HepG2 (cell line): ENCODE measurements at regions not wholly inside any gene's neighbourhood (a gene's known extent, or its start where the extent isn't known, plus 50 kb on each side); places are given as distances from the start of the nearest gene placed in this dataset.
"Not testable (repeated sequence)": the region's sequence is repeated elsewhere in the genome, so short reads cannot be mapped to it uniquely, and the experiment has no call there.

Experiments used
- ATAC-seq: fragments of 200-7000 bp; cut with Tn5 transposase; 3 replicates; pipeline ENCODE4 v1.9.1; 2020; ENCODE audit warnings: mild to moderate bottlenecking, moderate library complexity
- BruUV-seq: library from RNA; stranded (reverse); fragments of 400-500 nt; replicated peaks from 2 replicates; lab custom pipeline; 2021; lab: Mats Ljungman, UMichigan
- CTCF ChIA-PET: fragments of 300-600 bp; formaldehyde crosslinking; extraction: SDS; loops from one replicate; lab custom pipeline; 2021; ENCODE audit warnings: low total read pairs, inconsistent platforms, low intra/inter-chr PET ratio; lab: Yijun Ruan, JAX
- POLR2A ChIA-PET: fragments of 350-600 bp; sonication (Branson Sonifier 250); formaldehyde crosslinking; loops from one replicate; lab custom pipeline; 2020; ENCODE audit warnings: antibody characterized with exemption, inconsistent platforms; lab: Yijun Ruan, JAX
- DNase-seq: peaks from one replicate; pipeline ENCODE4 v3.0.0-alpha.2; 2015; ENCODE audit warnings: low spot score
- FAIRE-seq: peaks from 3 replicates; lab custom pipeline; 2011; peaks lifted over from hg19 to GRCh38; lab: Jason Lieb, UNC
- H2AFZ ChIP-seq: one replicate; pipeline ENCODE4 v1.6.1; 2011; ENCODE audit warnings: low read length, inconsistent platforms
- H3K27ac ChIP-seq: fragments of 300-600 bp; 3 replicates; pipeline ENCODE4 v1.8.0; 2011; ENCODE audit warnings: mixed run types, mild to moderate bottlenecking, mixed read lengths, low read length, inconsistent platforms; ENCODE audit not compliant: insufficient read depth; ENCODE audit errors: extremely low read length
- H3K27me3 ChIP-seq, 2 experiments: fragments of 200-600 bp in 1 of 2; 2 replicates in 1 of 2; 3 replicates in 1 of 2; pipeline versions ENCODE4 v1.6.0 to v1.8.0; 2011; ENCODE audit warnings: low read length in 2 of 2, mild to moderate bottlenecking in 2 of 2, moderate library complexity in 2 of 2, inconsistent platforms in 1 of 2; ENCODE audit not compliant: insufficient read depth in 2 of 2, control insufficient read depth in 1 of 2
- H3K36me3 ChIP-seq, 2 experiments: fragments of 200-600 bp in 1 of 2; replicated peaks in 1 of 2; 2 replicates in 1 of 2; 3 replicates in 1 of 2; pipeline versions ENCODE4 v1.5.1 to v1.8.0; 2011; ENCODE audit warnings: low read length in 2 of 2, inconsistent platforms in 1 of 2; ENCODE audit not compliant: insufficient read depth in 2 of 2, control insufficient read depth in 1 of 2
- H3K4me1 ChIP-seq: 2 replicates; pipeline ENCODE4 v1.5.1; 2012; ENCODE audit warnings: low read length, inconsistent platforms; ENCODE audit not compliant: insufficient read depth
- H3K4me2 ChIP-seq: 2 replicates; pipeline ENCODE4 v1.6.0; 2011; ENCODE audit warnings: low read depth, low read length, inconsistent platforms
- H3K4me3 ChIP-seq, 3 experiments: fragments of 200-600 bp in 1 of 3; sonication (generic), shearing (Covaris generic) in 1 of 3; replicated peaks in 1 of 3; 2 replicates each; pipeline ENCODE4 v1.5.1; 2011 to 2016; ENCODE audit warnings: low read length in 3 of 3, inconsistent platforms in 2 of 3, low read depth in 2 of 3, mild to moderate bottlenecking in 2 of 3, control low read depth in 1 of 3, mixed read lengths in 1 of 3; ENCODE audit not compliant: insufficient read depth in 1 of 3
- H3K79me2 ChIP-seq: one replicate; pipeline ENCODE4 v1.6.1; 2011; ENCODE audit warnings: low read length, inconsistent platforms; ENCODE audit not compliant: insufficient read depth
- H3K9ac ChIP-seq: 2 replicates; pipeline ENCODE4 v1.6.0; 2011; ENCODE audit warnings: mild to moderate bottlenecking, low read depth, low read length, inconsistent platforms; ENCODE audit not compliant: insufficient read depth
- H3K9me3 ChIP-seq: 2 replicates; pipeline ENCODE4 v1.5.1; 2012; ENCODE audit warnings: mild to moderate bottlenecking, low read length
- H4K20me1 ChIP-seq: 2 replicates; pipeline ENCODE4 v1.6.0; 2011; ENCODE audit warnings: inconsistent platforms, mild to moderate bottlenecking, low read length, moderate library complexity; ENCODE audit not compliant: insufficient read depth
- NFKBIZ ChIP-seq: IDR thresholded peaks from 2 replicates; pipeline ENCODE4 v1.6.1; 2018; ENCODE audit warnings: missing genetic modification reagents, missing compliant biosample characterization
- STAG1 ChIP-seq: sonication (generic); formaldehyde crosslinking; IDR thresholded peaks from 2 replicates; pipeline ENCODE4 v1.4.0; 2020; ENCODE audit warnings: missing genetic modification reagents
- WGBS: methylation state at CpG from one replicate; pipeline ENCODE4 v1.1.6; 2017; ENCODE audit warnings: low lambda C conversion rate; 5-methylcytosine and 5-hydroxymethylcytosine counted together
- in situ Hi-C: cut with HindIII; loops from 2 replicates; pipeline ENCODE4 v1.10.0; 2017; ENCODE audit warnings: low pct_unique_long_range_greater_than_20kb; ENCODE audit not compliant: extremely low pct_ligation_motif_present
- intact Hi-C: fragments of 100-400 bp; cut with micrococcal nuclease; formaldehyde crosslinking; loops from one replicate; pipeline ENCODE4 v1.10.0; 2022; ENCODE audit not compliant: unreplicated experiment
- TF ChIP-seq, protein P1 (sequence below): sonication (generic); formaldehyde crosslinking; IDR thresholded peaks from 2 replicates; pipeline ENCODE4 v1.4.0; 2020; ENCODE audit warnings: mild to moderate bottlenecking, missing genetic modification reagents
- TF ChIP-seq, protein P2 (sequence below): sonication (generic); formaldehyde crosslinking; IDR thresholded peaks from 2 replicates; pipeline ENCODE4 v1.5.0; 2020; ENCODE audit warnings: mild to moderate bottlenecking, missing genetic modification reagents, moderate library complexity
- TF ChIP-seq, protein P3 (sequence below): sonication (generic); formaldehyde crosslinking; IDR thresholded peaks from 2 replicates; pipeline ENCODE4 v1.9.0; 2021; ENCODE audit warnings: missing genetic modification reagents, mild to moderate bottlenecking, borderline replicate concordance

- FAIRE-seq, H3K79me2 ChIP-seq, BruUV-seq, H3K36me3 ChIP-seq, POLR2A ChIA-PET, H3K4me3 ChIP-seq, H3K9ac ChIP-seq, DNase-seq, in situ Hi-C loops, H4K20me1 ChIP-seq, H3K27ac ChIP-seq, H3K4me1 ChIP-seq, H2AFZ ChIP-seq, H3K27me3 ChIP-seq, ATAC-seq, intact Hi-C loops, H3K4me2 ChIP-seq: not testable (repeated sequence)
- CTCF ChIA-PET: interaction anchor here (1.5 kb wide), 1 partner anchor 451 kb away, joined by 4 read pairs; no protein-coding TSS in a partner anchor
- WGBS: 8% methylated on average over 5 of the region's 6 CpGs
- H3K9me3 ChIP-seq: peaks cover 72% of the 10 kb centered on the region
- TF ChIP-seq, protein P1, sequence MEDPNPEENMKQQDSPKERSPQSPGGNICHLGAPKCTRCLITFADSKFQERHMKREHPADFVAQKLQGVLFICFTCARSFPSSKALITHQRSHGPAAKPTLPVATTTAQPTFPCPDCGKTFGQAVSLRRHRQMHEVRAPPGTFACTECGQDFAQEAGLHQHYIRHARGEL: 0 out of 2 replicates have a peak, but pooled peaks have one; percentile 53
- peak; percentile 32; the same call in 1 of the 2 replicates for TF ChIP-seq STAG1 (CRISPR knock-in tag)
- TF ChIP-seq, protein P2, sequence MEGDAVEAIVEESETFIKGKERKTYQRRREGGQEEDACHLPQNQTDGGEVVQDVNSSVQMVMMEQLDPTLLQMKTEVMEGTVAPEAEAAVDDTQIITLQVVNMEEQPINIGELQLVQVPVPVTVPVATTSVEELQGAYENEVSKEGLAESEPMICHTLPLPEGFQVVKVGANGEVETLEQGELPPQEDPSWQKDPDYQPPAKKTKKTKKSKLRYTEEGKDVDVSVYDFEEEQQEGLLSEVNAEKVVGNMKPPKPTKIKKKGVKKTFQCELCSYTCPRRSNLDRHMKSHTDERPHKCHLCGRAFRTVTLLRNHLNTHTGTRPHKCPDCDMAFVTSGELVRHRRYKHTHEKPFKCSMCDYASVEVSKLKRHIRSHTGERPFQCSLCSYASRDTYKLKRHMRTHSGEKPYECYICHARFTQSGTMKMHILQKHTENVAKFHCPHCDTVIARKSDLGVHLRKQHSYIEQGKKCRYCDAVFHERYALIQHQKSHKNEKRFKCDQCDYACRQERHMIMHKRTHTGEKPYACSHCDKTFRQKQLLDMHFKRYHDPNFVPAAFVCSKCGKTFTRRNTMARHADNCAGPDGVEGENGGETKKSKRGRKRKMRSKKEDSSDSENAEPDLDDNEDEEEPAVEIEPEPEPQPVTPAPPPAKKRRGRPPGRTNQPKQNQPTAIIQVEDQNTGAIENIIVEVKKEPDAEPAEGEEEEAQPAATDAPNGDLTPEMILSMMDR (CRISPR knock-in tag): 0 out of 2 replicates have a peak, but pooled peaks have one; percentile 12
These were observed 392.5 kb upstream of the PBX1 start for GRCh38 chr1:164166454-164166853.

GRCh38 chr1:164177118-164177517 is 381.9 kb upstream of the PBX1 start:
- Histone ChIP-seq H3K27ac (no peak overlapping the region), H3K79me2 (no peaks in the 10 kb centered on the region), H3K27me3 (no peaks in the 10 kb centered on the region), H3K9me3 (peaks cover 94% of the 10 kb centered on the region), H3K4me1 (no peaks in the 10 kb centered on the region), H3K36me3 (no peaks in the 10 kb centered on the region), H2AFZ (no peak overlapping the region), H3K4me2 (no peak overlapping the region), H3K4me3 (no peak overlapping the region), H4K20me1 (no peaks in the 10 kb centered on the region), H3K9ac (no peak overlapping the region)
- in situ Hi-C loops (no loop called here), intact Hi-C loops (no loop called here)
- TF ChIP-seq NFKBIZ (CRISPR knock-in tag): no peak
- TF ChIP-seq, protein P3, sequence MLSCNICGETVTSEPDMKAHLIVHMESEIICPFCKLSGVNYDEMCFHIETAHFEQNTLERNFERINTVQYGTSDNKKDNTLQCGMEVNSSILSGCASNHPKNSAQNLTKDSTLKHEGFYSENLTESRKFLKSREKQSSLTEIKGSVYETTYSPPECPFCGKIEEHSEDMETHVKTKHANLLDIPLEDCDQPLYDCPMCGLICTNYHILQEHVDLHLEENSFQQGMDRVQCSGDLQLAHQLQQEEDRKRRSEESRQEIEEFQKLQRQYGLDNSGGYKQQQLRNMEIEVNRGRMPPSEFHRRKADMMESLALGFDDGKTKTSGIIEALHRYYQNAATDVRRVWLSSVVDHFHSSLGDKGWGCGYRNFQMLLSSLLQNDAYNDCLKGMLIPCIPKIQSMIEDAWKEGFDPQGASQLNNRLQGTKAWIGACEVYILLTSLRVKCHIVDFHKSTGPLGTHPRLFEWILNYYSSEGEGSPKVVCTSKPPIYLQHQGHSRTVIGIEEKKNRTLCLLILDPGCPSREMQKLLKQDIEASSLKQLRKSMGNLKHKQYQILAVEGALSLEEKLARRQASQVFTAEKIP (CRISPR knock-in tag): no peak
- no TSS peak for BruUV-seq
- DNase-seq (no peak), ATAC-seq (no peak), FAIRE-seq (no peak)
- WGBS: 0% methylated on average over 2 of the region's 2 CpGs
- ChIA-PET CTCF (no interaction called here), POLR2A (no interaction called here)
